GM19328 (cell line): ENCODE measurements at regions not wholly inside any gene's neighbourhood (a gene's known extent, or its start where the extent isn't known, plus 50 kb on each side); places are given as distances from the start of the nearest gene placed in this dataset.

Experiments used
- ATAC-seq: cut with Tn5 transposase; IDR thresholded peaks from one replicate; pipeline ENCODE4 v1.9.1; 2021; ENCODE audit warnings: mild to moderate bottlenecking, moderate library complexity; ENCODE audit not compliant: unreplicated experiment

- no peak for ATAC-seq
Measured at GRCh38 chr1:38272515-38272914, 225.9 kb upstream of the POU3F1 start.

DNA sequence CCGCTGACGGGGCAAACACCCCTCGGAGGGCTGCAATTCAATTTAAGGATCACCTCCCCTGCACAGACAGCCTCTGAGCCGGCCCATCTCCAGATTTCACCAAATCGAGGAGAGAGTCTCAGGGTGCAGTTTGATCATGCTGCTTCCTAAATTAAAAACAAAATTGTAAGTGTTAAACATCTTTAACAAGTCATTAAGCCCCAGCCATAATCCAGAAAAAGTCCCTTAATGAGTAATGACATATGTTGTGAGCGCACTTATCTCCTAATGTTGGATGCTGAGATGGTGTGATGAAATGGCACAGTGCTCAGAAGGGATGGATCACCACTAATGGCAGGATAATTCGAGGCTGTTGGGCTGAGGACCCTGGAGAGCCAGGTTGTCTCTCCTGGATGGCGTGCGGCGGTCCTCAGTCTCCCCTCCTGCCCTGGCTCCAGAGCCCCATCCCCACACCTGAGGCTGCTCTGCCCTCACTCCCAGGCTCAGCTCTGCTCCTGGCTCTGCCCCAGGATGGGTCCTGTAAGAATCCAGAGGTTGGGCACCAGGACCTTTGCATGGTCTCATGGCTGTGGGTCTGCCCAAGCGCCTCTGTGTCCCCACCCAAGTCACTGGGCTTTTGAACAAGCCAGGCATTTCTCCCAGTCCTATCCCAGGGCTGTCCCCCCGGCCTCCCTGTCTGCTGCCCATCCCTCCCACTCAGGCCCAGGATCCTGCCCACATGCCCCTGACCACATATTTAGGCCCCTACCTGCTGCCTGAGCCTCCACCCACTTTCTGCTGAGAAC lies 224.4 kb upstream of the POU3F1 start:
- ATAC-seq = no peak

- ATAC-seq = no peak
Measured at GRCh38 chr1:38269923-38270848, 223.6 kb upstream of the POU3F1 start.

GRCh38 chr1:38268226-38268625 lies 221.6 kb upstream of the POU3F1 start:
- ATAC-seq = no peak

DNA sequence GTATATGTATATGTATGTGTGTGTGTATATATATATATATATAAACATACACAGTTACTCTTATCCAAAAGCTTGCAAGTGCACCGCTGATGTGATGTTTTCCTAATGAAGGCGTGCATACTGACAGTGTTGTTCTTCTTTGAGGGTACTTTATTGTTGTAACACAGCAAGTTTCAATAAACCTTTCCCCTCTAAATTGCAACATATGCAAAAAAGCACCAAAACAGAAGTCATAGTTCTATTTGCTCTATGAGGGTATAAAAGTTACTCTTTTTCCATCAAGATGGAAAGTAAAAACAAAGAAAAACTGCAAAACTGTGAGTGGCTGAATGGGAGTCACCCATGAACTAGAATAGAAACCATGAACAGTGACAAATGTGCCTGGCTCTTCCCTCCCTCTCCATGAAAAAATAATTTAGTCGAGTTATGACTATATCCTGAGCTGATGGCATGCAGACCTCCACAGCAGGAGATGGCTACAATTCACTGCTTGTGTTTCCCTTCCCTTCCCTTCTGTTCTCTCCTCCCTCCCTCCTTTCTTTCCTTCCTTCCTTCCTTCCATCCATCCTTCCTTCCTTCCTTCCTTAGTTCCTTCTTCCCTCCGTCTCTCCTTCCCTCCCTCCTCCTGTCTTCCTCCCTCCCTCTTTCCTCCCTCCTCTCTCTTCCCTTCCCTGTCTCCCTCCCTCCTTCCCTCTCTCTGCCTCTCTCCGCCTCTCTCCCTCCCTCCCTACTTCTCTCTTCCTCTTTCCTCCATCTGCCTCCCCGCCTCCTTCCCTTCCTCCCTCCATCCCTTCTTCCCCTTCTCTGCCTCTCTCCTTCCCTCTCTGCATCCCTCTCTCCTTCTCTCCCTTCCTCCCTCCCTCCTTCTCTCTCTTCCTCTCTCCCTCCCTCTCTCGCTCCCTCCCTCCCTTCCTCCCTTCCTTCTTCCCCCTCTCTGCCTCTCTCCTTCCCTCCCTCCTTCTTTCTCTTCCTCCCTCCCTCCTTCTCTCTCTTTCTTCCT lies 220.7 kb upstream of the POU3F1 start:
- ATAC-seq = no peak

- ATAC-seq = no peak
Measured at GRCh38 chr1:38266197-38266520, 219.6 kb upstream of the POU3F1 start.

- ATAC-seq = no peak
Measured at GRCh38 chr1:38265293-38266196, 219.0 kb upstream of the POU3F1 start.

DNA sequence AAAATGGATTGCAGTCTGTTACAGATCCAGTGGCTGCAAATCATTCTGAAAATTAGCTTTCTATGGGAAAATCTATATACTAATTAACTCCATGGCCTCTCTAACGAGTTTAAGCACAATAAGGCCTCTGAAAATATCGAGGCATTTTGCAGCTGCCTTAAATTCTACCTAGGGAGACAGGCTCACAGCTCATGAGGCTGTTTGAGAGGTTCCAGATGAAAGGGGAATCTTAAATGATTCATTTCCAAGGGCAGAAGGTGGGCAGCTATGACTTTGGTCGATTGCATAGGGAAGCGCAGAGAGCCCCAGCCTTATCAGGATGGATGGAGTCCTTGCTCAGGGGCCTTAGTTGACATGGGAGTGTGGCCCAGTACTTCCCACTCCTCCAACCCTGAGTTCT lies 216.8 kb upstream of the POU3F1 start:
- ATAC-seq = no peak

DNA sequence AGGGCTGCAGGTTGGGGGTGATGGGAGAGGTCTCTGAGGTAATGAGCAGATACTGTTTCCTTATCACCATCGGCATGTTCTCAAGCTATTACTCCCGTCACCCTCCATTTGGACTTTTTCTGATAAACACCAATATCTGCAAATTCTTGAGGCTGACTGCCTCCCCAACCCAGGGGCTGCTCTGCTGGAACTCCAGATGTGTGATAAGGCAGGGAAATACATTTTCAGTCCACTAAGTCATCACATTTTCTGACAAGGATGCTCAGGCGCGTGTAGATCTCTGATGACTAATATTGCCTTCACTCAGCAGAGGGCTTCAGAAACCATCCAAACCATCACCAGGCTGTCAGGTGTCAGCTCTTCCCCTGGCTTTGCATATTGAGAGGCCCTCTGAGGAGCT lies 215.0 kb upstream of the POU3F1 start:
- no peak for ATAC-seq

DNA sequence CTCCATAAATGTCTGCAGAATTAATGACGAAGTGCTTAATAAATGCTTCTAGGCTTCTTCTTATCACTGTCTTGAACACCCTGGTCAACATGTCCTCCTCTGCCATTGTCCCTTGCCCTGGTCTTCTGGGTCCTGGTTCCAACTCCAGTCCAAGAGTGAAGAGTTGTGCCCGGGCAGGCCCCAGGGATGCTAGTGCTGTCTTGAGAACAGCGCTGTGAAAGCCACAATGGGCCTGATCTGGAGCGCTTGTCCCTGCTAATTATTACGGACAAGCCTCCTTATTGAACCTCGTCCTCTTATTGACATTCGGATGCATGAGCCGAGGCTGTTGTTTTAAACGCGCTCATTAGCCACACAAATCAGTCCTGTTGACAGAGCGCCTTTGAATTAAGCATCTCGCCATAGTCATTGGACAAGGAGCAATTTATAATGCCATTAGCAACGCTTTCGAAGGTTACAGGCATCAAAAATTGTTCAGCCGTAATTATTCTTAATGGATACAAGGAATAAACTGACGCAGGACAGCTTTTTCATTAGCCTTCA lies 211.6 kb upstream of the POU3F1 start:
- ATAC-seq = no peak

DNA sequence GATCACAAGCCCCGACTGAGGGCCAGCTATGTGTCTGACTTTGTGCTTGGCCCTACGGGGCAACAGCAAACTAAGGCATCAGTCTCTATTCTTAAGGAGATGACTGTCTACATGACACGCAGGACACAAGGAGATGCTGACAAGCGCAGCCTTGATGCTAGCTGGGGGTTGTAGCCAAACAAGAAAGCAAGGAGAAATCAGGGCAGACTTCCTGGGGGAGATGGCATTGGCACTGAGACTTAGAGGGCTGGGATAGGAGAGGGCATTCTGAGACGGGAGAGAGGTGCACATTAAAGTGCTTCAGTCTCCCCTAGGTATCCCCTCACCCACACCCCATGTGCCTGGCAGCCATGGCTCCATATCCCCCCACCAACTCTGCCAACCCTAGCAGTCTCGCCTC lies 210.8 kb upstream of the POU3F1 start:
- ATAC-seq = no peak

GRCh38 chr1:38256072-38256471 lies 209.5 kb upstream of the POU3F1 start:
- no peak for ATAC-seq

DNA sequence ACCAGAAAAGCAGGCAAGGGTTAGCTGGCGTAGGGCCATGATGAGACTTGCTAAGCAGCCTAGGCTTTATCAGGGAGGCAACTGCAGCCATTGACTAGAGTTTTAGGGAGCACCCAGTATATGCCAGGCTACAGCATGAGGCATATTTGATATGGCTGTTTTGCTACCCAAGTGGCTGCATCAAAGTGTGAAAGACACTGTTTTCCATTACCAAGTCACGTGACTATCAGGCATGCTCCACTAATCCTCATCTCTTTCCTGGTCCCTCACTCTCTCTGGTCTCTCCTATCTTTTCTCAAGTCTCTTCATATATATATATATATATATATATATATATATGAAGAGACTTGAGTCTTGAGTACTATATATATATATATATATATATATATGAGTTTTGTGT lies 206.7 kb upstream of the POU3F1 start:
- no peak for ATAC-seq

DNA sequence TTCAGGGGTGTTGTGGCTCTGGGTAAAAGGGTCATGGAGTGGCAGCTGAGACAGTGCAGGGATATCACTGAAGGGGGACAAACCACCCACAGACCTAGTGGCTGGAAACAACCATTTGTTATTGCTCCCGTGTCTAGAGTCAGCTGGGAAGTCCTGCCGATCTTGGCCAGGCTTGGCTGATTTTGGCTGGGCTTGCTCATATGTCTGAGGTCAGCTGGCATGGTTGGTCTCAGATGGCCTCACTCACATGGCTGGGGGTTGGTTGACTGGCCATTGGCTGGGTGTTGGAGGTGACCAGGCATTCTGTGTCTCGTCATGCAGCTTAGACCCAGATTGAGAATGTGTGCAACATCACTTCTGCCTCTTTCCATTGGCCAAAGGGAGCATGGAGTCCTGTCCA lies 203.8 kb upstream of the POU3F1 start:
- ATAC-seq = no peak

GRCh38 chr1:38249001-38249400 lies 202.4 kb upstream of the POU3F1 start:
- no peak for ATAC-seq

- no peak for ATAC-seq
Measured at GRCh38 chr1:38246955-38247952, 200.7 kb upstream of the POU3F1 start.

DNA sequence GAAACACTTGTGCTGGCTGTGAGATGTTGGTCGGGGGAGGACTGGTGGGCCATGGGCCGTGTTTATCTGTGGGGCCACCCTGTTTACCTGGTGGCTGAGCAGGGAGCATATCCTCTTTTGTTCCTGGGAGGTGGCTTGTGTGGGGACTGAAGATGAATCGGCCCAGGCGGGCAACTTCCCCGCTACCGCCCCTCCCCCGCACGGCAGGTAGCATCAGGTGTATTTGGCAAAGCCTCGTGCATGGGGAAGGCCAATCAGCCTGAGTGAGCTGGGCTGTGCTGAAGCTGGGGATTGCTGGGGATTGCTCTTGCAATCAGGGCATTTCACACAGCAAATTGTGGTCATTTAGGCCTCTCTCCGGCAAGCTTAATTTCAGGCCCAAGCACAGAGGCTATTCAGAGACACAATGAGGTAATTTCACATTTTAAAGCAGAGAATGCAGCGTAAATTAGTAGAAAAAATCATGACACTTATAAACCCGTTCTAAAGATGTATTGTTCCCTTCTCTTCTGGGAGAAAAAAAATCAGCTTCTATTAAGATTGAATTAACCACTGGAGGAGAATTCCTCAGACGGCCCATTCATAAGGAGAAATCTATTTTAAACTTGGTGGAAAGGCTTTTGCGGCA lies 197.7 kb upstream of the POU3F1 start:
- ATAC-seq = no peak

GRCh38 chr1:38243106-38243505 lies 196.5 kb upstream of the POU3F1 start:
- ATAC-seq = no peak
